GM18861 (cell line): ENCODE measurements at regions not wholly inside any gene's neighbourhood (a gene's known extent, or its start where the extent isn't known, plus 50 kb on each side); places are given as distances from the start of the nearest gene placed in this dataset.
A peak's percentile ranks its signal among the peaks of the same experiment; 100 is the strongest.
"Not testable (repeated sequence)": the region's sequence is repeated elsewhere in the genome, so short reads cannot be mapped to it uniquely, and the experiment has no call there.

Experiments
- ATAC-seq: cut with Tn5 transposase; IDR thresholded peaks from one replicate; pipeline ENCODE4 v1.9.1; 2021; ENCODE audit not compliant: unreplicated experiment

DNA sequence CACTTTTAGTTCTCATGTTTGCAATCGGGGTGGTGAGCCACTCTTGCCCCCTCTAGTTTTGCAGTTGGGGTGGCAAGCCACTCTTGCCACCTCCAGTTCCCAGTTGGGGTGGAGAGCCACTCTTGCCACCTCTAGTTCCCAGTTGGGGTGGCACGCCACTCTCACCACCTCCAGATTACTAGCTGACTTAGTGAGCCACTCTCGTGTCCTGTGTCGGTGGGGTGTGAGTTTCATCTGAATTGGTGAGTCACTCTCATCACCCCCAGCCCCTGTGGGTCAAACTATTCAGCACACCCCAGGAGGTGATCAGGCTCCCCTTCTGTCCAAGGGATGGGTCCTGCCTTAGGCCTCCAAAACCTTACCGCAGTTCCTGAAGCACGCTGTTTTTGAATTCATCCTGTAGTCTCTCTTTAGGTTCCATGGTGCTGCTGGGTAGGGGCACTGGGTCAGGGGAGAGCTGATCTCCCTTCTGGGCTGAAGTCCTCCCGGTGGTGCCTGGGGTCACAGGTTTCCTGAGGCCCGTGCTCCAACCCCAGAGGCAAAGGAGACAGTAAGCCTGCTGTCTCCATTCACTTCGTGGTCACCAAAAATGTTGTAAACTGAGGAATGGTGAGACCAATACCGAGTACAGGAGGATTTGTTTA, 224.2 kb upstream of the SYNCRIP start:
- no peak for ATAC-seq

DNA sequence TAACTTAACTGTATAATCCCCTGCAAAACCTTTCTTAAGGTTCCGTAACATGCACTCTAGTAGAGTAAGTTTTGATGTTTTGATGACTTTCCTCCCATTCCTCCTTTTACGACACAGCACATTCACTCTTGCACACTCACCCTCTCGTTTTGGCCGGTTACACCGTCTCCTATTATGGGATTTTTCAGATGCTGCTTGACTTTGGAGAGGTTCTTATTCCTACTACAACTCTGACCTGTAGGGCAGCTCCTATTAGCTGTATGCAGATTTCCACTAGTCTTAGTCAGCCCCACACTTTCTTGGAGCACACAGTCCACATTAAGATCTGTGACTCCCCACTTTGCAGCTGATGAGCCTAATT, 223.7 kb upstream of the SYNCRIP start:
- ATAC-seq, result no peak

DNA sequence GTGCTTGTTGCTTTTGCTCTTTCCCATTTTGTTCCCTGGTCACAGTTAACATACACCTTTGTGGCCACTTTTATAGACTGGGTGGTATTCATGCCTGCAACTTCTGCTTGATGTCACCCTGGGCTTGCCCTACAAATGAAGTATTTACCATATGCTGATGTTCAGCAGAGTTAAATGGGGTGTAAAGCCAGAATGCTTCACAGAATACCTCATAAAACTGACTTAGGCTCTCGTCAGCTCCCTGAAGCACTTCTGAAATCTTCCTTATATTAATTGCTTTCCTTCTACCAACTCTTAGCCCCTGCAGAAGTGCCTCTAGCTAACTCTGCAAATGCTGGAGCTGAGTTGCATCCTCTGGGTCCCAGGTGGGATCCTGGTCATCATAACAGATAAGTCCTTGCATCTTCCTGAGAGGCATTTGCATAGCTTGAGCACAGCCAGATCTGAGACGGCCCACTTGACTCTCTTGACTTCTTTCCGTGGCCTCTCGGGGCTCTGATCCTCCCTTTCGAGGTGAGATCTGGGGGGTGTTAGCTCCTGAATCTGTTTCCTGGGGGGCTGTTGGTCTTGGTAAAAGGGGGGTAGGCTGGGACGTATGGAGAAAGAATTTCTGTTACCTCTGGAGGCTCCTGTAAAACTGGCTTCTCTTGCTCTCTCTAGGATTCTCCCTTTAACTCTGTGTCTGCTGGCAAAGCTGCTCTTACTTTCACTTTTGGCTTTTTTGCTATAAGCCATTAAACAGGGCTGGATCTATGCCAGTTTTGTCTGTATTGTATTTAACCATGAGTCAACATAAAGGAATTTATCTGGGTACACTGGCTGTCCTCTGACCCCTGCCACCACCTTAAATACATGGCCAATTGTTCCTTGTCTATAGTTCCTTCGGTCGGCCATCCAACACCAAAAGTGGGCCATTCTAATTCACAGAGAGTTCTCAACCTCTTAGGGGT, 223.0 kb upstream of the SYNCRIP start:
- peak; percentile 64 for ATAC-seq

DNA sequence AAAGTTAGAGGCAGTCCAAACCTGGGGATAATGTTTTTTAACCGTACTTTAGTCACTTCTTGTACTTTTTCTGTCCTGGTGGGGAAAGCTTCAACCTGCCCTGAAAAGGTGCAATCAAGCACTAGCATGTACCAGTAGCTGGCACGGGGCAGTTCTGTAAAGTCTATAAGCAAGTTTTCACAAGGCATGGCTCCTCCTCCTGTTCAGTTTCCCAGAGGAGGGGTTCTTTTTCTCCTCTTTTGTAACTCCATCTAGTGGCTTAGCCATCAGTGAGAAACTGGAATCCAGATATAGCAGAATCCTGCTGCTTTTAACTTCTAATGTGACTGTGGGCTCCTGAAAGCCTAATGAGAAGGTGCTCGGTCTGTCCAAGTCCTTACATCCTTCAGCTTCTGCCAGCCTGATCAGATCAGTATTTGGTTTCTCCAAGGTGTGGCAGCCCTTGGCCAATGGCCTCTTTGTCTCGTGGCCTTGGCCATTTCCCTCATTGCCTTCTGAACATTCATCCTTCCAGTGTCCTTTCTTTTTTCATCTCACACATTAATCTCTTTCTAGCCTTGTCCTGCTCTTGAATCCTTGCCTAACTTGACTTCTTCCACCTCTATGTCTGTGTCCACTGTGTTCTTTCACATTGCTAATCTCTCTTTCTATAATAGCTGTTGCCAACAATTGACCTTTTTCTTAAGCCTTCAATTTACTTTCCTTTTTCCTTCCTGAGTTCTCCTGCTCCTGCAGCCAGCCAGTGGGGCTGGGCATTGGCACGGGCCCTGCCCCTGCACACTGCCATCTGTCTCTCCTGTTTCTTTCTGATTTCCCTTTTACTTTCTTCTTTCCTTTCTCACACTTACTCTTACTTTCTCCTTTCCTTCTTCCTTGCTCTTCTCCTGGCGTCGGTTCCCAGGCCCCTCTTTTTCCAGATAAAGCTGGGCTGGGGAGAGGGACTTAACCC, 222.0 kb upstream of the SYNCRIP start:
- no peak for ATAC-seq

DNA sequence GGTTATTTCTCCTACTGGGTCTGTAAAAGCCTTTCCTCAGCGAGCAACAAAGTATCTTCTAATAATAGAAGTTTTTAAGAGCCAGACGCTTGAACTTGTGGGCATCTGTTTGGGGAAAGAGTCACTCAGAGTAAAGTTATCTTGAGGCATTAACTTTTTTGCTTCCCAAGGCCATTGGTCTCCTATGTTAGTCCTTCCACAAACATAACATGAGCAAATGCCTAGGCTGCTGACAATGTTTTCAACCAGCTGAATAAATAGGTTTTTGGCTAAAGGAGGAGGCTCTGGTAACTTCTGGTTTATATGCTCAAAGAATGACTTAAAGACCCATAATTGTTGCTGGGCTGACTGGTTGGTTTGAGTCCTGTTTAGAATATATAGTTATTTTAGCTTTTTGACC, 213.5 kb upstream of the SYNCRIP start:
- no peak for ATAC-seq

DNA sequence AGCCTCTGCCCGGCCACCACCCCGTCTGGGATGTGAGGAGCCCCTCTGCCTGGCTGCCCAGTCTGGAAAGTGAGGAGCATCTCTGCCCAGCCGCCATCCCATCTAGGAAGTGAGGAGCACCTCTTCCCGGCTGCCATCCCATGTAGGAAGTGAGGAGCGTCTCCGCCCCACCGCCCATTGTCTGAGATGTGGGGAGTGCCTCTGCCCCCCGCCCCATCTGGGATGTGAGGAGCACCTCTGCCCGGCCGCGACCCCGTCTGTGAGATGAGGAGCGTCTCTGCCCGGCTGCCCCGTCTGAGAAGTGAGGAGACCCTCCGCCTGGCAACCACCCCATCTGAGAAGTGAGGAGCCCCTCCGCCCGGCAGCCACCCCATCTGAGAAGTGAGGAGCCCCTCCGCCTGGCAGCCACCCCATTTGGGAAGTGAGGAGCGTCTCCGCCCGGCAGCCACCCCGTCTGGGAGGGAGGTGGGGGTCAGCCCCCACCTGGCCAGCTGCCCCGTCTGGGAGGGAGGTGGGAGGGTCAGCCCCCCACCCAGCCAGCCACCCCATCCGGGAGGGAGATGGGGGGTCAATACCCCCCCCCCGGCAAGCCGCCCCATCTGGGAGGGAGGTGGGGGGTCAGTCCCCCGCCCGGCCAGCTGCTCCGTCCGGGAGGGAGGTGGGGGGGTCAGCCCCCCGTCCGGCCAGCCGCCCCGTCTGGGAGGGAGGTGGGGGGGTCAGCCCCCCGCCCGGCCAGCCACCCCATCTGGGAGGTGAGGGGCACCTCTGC, 195.8 kb upstream of the SYNCRIP start:
- not testable (repeated sequence) for ATAC-seq

DNA sequence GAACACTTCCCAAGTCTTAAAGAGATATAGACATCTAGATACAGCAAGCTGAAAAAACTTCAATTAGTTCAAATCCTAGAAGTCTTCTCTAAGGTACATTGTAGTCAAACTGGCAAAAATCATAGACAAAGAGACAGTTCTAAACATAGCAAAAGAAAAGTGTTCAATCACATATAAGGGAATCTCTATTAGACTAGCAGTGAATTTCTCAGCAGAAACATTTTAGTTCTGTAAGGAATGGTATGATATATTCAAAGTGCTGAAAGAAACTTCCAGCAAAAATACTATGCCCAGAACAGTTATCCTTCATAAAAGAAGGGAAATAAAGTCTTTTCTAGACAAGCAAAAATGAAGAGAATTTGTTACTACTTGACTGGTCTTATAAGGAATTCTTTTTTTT, 186.3 kb upstream of the SYNCRIP start:
- no peak for ATAC-seq

DNA sequence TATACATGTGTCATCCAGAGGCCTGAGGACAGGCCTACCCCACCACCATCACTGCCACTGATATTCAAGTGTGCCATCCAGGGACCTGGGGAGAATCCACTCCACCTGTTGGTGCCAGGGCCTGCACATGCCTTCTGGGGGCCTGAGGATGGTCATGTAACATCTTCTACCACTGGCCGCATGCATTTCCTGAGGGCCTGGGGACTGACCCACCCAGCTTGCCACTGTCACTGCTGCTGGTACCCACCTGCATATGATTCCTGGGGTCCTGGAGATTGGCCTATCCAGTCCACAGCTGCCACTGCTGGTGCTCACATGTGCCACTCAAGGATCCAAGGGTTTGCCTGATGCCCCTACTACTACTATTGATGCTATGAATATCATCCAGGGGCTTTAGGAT, 184.3 kb upstream of the SYNCRIP start:
- ATAC-seq, result no peak

DNA sequence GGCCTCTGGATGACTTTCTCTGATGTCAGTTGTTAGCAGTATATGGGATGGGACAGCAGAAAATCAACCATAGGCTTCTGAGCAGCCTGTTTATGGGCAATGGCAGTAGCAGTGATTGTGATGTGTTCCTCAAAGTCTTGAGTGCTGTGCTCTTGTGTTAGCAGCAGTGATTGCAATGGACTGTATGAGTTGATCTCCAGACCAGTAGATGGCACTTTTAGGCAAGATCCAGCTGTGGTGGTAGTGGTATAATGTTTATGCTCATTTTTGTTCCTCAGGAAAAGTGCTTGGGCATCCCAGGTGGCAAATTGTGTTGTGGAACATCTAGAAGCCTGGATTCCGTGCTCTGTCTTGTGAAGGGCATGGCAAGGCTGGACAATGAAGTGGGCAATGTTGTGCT, 181.6 kb upstream of the SYNCRIP start:
- ATAC-seq, result no peak

DNA sequence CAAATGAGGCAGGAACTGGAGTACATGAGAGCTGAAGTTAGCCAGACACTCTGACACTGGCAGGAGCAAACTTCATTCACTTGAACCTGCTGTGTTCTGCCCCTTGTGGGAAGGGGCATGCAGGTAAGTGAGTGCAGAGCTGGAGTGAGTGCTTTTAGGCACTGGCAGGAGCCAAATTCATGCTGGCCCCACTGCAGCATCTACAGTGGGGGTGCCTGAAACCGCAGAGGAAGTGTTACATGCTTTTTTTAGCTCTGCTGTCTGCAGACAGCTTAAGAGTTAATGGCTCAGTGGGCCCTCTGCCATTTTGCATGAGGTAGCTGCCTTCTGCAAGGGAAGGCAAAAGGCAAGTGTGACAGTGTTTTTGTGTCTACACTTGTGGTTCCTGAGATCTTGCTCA, 167.9 kb upstream of the SYNCRIP start:
- ATAC-seq, result no peak

DNA sequence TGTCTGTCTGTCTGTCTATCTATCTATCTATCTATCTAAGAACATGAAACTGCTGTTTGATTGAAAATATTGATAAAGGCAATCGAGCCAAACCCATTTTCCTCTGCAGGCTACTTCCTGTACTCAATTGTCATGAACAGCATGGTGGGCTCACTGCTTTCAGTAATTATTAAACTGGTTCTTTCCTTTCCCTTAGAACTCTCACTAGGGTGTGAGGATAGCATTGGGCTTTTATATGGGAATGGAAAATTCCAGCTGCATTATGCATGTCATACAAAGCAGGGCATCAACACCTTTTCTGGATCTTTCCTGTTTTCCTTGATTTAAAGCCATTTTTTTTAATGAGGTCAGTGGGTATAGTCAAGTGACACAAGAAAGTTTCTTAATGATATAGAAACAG, 161.0 kb upstream of the SYNCRIP start:
- ATAC-seq, result no peak

DNA sequence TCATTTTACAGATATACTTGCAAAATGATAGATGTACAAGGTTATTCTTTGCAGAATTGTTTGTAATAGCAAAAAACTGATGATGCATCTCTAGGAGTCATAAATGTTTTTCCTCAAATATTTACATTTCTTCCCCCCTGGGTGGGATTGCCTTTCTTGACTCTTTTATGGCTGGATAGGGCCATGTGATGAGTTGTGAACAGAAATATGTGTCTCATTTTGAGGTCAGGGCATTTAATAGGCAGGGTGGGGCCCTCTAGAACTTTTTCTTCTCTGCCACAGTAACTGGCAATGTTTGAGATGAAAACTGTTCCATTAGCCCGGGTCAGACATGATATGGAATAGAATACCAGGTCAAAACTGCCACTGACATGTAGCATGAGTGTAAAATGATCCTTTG, 159.5 kb upstream of the SYNCRIP start:
- ATAC-seq, result no peak

DNA sequence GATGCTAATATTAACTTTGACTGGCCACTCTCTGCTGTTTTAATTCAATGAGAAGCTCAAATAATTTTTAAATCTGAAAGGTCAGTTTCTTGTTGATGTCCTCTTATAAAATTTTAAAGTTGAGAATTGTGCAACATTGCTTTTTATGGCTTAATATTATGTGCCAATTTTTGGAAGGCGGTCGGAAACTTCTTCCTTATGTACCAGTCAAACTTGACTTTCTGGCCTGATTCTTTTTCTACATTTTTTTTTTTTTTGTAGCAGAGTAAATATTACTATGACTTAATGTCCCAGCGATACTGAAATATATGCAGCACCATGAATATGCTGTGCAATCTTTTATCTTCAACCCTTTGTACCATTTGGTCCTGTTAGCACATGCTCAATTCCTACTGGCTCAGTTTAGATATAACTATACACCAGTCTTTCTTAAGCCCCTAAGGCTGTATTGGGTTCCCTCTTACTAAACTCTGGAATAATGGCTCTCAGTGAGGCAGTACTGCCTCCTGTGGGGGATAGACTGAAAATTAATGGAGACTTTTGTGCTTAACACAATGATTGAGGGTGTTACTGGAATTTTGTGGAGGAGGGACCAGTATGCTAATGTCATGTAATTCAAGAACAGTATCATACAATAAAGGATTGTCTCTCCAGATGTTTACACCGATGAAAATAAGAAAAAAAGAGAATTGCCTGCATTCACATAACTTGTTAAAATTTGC, 156.4 kb upstream of the SYNCRIP start:
- no peak for ATAC-seq

DNA sequence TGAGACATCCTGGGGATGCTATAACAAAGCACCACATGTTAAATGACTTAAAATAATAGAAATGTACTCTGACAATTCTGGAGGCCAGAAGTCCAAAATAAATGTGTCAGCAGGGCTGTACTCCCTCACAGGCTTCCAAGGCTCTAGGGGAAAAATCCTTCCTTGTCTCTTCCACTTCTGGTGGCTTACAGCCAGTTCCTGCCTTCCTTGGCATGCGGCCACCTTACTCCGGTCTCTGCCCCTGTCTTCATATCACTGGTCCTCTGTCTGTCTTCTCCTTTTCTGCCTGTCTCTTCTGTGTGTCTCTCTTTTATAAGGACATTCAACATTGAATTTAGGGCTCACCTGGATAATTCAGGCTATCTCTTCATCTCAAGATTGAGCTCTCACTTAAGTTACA, 155.3 kb upstream of the SYNCRIP start:
- no peak for ATAC-seq

DNA sequence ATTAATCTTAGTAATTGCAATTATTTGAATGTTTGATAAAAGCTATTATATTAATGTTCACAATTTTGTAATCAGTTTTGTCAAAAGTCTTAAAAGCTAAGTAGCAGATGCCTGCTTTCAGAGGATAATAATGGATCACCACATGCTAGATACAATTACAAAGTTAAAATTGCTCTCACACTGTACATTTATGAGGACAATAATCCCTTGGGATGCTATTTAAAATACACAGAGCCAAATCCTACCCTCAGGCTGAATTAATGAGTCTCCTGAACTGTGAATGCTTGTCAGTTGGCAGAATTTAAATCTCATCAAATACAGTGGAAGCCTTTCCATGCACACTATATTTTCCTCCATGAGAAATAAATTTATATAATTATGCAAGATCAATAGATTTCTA, 153.3 kb upstream of the SYNCRIP start:
- no peak for ATAC-seq

DNA sequence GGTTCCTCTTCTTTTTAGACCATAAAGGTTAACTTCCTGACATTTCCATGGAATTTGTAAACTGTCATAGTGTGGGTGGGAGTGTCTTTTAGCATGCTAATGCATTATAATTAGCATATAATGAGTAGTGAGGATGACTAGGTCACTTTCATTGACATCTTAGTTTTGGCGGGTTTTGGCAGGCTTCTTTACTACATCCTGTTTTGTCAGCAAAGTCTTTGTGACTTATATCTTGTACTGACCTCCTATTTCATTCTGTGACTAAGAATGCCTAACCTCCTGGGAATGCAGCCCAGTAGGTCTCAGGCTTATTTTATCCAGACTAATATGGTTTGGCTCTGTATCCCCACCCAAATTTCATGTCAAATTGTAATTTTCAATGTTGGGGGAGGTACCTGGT, 149.6 kb upstream of the SYNCRIP start:
- ATAC-seq, result no peak

DNA sequence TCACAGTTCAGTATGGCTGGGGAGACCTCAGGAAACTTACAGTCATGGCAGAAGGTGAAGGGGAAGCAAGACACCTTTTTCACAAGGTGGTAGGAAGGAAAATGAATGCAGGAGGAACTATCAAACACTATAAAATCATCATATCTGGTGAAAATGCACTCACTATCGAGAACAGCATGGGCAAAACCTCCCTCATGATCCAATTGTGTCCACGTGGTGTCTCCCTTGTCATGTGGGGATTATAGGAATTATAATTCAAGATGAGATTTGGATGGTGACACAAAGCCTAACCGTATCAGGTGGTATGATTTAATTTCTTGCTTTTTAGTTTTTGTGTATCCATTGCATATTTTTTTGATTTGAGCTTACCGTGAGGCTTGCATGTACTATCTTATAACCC, 133.2 kb upstream of the SYNCRIP start:
- no peak for ATAC-seq

DNA sequence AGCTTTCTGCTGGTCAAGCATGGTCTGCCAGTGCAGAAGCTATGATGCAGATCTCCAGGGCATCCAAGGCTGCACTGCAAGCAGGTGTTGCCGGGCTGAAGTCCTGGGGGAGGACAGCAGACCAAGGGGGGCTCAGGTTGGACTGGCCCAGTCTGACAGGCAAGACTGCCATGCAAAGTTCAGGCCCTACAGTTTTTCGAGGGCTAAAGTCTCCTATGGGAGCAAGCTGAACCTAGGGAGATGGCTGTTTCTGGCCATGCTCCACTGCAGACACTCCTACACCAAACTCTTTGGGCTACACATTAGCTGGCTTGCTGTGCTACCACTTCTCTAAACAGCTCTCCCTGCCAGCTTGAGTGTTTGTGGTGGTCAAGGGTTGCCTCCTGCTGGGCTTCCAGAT, 130.0 kb upstream of the SYNCRIP start:
- no peak for ATAC-seq

DNA sequence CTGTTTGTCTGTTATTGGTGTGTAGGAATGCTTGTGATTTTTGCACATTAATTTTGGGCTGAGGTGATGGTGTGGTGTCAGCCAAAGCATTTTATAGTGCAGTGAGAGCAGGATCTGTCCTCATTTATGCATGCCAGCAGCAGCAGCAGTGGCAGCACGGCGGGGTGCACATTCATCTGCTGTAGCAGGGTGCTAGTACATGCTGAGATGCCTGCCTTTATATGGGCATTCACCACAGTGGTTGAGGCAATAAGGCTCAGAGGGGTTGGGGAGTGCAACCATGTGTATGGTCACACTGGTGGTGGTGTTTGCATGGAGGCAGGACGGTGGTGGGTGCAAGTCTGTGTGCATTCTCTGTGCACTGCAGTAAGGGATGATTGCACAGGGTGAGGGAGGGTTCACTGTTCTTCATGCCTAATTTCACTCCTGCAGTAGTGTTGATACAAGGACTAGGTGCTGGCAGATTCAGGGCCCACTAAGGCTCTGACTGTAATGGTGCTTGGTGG, 129.3 kb upstream of the SYNCRIP start:
- ATAC-seq, result no peak

DNA sequence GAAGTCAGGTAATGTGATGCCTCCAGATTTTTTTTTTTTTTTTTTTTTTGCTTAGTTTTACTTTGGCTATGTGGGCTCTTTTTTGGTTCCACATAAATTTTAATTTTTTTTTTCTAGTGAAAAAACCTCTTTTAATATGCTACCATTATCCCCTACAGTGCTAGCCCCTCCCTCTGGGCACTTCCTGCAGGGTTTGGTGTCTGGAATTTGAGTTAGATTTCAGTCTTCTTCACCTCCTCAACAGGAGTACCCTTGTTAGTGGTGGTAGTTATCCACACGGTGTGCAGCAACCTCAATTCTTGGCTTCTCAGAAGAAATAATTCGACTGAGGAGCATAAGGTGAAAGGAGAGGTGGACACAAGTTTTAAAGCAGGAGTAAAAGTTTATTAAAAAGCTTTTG, 128.8 kb upstream of the SYNCRIP start:
- ATAC-seq, result no peak
